HG03439 (cell line): ENCODE measurements at regions not wholly inside any gene's neighbourhood (a gene's known extent, or its start where the extent isn't known, plus 50 kb on each side); places are given as distances from the start of the nearest gene placed in this dataset.

Source experiments
- ATAC-seq: cut with Tn5 transposase; IDR thresholded peaks from one replicate; pipeline ENCODE4 v1.9.1; 2021; ENCODE audit warnings: mild to moderate bottlenecking, moderate library complexity; ENCODE audit not compliant: unreplicated experiment

DNA sequence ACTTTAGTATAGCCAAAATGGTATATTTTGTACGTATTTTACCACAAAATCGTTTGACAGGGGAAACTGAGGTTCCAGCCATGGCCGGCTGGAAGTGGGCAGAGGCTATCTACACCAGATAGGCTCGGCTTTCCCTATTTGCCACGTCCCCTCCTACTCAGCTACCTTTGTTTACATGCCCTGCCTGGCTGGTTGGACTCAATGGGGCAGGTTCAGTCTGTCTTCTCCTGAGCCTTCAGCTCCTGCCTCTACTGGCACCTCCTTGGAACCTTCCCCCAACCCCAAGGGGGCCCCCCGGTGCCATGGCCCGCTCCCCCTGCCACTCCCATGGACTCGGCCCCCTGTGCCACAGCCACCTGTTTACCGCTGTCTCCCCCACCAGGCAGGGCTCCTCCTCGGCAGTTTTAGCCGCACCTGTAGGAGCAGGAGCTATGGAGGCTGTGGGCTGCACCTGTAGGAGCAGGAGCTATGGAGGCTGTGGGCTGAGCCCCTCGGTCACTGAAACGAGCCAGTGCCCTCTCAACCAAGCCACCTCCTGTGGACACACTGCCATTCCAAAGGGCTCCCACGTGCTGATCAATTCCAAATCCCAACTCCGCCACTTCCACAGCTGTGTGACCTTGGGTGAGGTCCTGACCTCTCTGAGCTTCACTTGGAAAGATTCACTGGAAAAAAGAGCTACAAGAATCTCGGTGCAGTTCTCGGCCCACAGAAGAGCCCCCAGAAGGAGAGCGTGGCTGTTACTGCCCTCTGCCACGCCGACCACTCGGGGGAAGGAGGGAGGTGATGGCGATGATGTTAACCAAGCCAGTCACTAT lies 62.2 kb downstream of the NCOR2 start:
- ATAC-seq, result no peak

DNA sequence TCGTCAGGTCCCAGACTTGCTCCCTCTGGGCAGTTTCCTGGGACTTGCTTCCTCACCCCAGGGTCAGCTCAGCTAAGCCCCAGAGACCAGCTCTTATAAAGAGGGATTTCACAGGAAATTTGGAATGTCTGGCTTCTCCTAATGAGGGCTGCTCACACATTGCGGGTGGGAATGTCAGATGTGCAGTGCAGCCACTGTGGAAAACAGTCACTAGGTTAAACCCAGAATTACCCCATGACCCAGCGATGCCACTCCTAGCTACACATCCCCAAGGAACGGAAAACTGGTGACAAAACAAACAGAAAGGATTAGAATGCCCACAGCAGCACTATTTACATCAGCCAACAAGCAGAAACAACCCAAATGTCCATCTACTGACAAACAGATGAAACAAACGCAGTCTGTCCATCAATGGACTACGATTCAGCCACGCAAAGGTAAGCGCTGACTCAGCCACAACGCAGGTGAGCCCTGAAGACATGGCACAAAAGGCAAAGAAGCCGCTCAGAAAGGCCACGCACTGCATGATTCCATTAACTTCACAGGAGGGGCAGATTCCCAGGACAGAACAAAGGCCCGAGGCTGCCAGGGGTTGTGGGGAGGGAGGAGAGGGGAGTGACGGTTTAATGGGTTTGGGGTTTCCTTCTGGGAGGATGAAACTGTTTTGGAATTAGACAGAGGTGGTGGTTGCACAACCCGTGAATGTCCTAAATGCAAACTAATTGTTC lies 63.0 kb downstream of the NCOR2 start:
- ATAC-seq, result no peak

DNA sequence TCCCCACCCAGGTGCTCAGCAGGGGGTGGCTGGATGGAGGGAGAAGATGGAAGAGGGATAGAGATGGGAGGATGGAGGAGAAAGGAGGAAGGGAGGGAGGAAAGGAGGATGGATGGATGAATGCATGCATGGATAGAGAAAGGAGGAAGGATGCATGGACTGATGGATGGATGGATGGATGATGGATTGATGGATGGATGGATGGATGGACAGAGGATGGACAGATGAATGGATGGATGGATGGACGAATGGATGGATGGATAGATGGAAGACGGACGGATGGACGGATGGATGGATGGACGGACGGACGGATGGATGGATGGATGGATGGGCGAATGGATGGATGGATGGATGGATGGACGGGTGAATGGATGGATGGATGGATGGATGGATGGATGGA lies 64.1 kb downstream of the NCOR2 start:
- no peak for ATAC-seq

DNA sequence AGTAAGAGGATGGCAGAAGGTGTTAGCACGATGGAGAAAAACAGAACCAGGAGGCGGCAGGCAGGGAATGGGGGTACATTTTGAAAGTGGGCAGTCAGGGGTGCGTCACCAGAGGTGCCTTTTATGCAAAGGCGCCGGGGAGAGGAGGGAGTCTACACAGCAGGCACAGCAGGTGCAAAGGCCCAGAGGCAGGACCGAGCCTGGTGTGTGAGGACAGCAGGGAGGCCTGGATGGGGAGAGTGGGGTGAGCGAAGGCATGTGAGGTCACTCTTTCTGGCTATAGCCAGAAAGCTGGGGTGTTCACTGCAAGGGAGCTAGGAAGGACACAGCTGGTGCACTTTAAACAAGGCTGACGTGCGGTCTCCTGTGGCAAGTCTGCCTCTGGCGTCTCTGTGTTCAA lies 65.0 kb downstream of the NCOR2 start:
- ATAC-seq, result no peak

DNA sequence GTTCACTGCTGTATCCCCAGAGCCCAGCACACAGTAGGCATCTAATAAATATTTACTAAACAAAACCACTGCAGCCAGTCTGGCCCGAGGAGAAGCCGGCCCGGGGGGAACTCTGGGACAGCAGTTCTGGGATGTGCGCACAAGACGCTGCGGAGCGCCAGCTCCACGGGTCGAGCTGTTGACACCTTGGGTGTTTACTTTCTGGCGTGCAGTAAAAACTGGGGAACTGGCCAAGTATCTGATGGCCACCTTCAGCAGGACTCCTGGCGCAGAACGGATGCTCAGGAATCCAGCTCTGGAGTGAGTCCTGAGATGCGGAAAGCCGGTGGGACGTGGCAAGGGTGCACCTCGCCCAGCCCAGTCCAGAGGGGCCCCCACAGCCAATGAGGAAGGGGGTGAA lies 65.6 kb downstream of the NCOR2 start:
- ATAC-seq, result no peak

DNA sequence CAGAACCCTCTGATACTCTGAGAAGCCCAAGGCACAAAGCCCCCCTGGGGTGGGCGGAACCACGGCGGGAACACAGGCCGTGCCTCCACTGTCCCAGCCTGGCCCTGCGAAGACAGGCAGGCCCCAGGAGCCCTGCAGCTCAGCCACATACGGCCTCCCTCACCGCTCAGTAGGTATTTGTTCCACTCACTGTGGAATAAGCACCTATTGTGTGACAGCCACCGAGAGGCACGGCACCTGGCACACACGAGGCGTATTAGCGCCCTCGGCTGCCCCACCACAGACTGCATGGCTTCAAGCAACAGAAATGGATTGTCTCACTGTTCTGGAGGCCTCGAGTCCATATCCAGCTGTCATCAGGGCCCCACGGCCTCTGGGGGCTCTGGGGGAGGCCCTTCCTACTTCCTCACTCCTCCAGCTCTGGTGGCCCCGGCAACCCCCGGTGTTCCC lies 66.3 kb downstream of the NCOR2 start:
- ATAC-seq, result no peak

DNA sequence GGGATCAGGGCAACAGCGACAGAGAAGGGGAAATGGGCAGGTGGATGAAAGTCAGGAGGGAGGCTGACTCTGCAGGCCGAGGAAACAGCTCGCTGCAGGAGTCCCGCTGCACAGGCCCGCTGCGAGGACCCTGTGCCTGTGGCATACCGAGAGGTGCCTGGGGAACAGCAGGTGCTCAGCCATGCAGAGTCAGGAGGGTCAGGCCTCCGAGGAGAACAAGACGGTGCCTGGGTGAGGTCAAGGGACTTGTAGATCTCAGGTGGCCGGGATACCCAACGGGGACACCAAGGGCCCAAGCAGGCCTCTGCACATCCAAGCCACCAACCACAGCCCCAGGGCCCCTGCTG lies 67.5 kb downstream of the NCOR2 start:
- no peak for ATAC-seq

DNA sequence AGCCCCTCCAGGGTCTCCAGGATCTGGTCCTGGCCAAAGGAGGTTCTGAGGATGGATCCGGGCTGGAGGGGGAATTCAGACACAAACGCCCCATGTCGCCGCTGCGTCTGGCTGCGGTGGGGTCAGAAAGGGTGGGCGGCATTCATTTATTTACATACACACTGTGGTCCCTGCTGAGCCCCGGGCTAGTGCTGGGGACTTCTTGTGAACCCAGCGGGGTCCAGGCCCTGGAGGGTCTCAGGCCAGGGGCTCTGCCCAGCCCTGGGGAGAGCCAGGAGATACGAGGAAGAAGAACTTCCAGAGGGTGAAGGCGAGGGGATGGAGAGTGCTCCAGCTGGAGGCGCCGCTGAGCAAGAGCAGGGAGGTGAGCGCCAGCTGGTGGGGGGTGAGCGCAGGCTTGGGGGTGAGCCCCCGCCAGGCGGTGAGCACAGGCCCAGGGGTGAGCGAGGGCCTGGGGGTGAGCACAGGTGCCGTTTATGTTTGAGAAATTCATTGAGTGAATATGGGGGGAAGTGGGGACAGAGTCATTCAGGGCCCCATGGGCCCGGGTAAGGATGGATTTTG lies 68.1 kb downstream of the NCOR2 start:
- ATAC-seq, result no peak

DNA sequence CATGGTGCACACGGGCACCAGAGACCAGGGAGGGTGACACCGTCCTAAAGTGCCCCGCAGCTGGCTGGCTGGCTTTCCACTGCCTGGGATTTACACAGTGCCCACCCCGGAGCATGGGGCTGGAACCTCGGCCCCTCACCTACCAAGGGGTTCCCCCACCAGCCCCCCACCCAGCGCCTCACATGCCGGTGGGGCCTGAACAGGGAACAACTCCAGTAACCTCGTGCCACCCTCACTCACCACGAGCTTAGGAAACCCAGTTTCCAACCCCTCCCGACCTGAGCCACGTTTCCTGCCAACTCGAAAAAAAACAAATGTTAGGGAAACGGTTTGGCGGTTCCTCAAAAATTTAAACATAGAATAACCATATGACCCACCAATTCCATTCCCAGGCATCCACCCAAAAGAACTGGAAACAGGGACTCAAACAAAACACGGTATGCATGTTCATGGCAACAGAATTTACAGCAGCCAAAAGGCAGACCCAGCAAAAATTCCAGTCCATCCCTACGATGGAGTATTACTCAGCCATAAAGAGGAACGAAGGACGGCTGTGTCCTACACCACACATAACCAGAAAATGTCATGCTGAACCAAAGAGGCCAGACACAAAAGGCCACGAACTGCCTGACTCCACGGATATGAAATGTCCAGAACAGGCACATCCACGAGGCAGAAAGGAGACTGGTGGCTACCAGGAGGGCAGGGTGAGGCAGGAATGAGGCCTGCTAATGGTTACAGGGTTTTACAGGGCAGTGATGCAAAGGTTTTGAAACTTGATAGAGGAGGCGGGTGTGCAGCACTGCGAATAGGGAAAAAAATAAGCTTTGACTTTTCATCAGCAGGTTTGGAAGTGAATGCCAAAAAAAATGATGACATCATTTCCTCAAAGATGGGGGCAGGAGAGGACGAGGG lies 68.9 kb downstream of the NCOR2 start:
- no peak for ATAC-seq

DNA sequence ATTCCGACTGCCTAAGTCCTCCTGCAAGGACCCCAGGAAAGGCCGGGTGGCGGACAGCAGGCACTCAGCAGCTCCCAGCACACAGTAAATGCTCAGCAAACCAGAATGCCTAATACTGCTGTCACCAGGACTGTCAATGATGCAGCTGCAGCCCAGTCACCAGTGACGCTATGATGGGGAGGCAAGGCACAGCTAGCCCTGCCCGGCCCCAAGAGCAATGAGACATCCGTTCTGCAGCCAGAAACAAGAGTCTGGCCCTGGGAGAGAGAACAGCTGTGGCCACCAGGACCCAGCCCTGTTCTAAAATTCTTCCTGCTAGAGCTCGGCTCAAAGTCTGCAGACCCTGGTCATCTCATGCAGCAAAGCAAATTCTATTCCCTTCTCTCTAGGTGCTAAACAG lies 69.8 kb downstream of the NCOR2 start:
- no peak for ATAC-seq

DNA sequence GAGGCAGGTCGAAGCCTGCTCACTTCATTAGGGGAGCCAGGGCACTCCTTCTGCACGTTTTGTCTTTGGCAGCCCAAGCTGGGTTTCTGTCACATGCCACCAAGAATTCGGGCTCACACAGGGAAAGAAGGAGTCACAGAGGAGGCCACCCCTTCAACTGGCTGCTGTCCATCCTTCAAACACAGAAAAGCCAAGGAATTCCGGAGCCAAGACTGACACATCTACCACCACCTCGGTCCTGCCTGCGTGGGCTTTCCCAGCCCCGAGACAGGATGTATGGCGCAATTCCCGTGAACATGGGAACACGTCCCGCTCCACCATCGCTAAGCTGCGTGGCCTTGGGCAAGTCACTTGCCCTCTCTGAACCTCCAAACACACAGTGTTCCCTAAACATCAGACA lies 70.4 kb downstream of the NCOR2 start:
- no peak for ATAC-seq

DNA sequence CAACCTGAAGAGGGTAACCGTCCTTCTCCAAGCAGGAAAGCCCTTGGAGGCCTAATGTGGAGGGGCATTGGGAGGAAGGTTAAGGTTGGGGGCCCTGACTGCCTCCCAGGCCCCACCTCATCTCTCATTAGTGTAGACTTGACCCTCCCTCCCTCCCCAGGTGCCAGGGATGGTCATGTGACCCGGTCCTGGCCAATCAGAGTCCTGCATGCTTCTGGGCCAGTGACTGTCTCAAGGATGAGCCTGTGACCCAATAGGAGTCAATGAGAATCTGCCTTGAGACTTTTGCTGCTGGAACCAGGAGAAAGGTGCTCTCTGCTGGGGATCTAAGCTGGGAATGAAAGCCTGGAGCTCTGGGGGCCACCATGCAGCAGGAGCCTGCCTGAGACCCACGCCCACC lies 70.8 kb downstream of the NCOR2 start:
- ATAC-seq, result no peak

DNA sequence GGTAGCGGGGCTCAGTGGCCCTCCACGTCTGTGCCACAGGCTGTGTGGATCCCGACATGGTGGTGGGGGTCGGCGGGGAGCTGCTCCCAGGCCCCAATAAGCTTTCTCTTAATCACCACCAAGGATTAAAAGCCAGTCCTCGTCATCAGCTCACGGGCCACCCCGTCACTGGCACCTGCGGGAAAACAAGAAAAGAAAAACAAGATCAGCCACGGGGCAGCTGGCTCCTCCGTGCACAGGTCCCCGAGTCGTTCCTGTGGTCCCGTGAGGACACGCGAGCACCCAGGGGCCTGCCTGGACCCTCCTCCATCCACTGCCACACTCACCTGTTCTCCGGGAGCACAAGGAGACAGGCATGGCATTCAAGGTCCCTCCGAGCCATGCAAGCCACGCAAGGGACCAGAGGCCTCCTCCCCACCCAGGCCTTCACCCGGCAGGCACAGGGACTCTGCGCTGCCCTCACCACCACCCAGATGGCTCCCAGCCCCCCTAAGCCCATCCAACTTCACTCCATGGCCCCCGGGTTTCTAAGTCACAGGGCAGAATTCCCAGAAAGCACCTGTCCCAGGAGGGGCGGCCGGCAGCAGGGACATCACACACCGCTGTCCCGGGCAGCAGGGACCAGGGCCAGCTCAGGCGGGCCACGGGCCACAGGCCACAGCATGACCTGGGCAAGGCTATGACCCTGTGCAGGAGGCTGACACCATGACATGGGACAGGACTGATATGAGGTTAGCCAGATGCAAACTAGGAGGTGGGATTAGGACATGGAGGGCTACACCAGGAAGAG lies 72.0 kb downstream of the NCOR2 start:
- no peak for ATAC-seq

DNA sequence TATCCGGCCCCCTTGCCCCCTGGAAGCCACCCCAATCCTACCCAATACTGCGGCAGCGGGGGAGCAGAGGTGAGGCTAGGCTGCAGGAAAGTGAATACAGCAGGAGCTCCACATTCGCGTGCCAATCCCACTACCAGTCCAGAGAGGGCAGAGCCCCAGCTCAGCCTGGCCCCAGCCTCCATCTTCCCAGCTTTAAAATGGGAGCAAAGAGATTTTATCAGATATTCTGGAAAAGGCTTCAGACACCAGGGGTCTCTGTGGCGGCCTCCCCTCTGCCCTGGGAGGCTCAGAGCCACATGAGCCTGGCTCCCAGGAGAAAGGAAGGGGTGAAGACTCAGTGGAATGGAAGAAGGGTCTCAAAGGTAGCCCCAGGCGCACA lies 72.7 kb downstream of the NCOR2 start:
- no peak for ATAC-seq

DNA sequence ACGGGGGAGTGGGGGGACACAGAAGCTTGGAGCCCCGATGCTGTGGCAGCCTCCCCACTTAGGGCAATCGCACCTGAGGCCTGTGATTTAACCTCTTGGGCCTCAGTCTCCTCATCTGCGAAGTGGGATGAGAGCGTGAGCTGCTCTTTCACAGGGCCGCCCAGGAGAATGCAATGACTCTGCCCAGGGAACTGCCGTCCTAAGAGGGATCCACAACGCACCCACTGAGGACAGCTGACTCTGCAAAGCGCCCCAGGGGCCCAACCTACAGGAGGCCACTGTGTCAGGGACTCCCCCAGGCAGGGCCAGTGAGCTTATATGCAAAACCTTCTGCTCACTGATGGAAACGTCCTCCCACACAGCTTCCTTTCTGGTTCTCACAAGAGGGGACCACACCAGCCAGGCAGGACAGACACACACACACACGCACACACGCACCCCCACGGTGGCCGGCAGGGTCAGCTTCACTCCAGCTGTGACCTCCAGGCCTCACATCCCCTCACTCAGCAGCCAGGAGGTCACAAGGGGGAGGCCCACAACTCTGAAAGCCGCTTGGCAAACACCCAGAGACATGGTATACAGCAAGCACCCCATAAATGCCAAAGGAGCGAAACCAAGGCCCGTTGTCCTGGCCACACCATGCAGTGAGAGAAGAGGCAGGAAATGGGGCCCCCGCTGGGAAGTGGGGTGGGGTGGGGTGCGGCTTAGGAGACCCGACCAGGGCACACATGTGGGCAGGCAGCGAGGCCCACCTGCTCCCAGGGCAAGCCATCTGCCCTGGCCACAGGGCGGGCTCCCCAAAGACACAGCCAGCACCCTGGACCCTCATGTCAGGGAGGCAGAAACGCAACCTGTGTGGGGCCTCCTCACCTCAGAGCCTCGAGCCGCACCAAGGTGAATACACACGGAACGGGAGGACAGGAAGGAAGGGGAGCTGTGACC lies 73.3 kb downstream of the NCOR2 start:
- ATAC-seq, result peak; percentile 90

DNA sequence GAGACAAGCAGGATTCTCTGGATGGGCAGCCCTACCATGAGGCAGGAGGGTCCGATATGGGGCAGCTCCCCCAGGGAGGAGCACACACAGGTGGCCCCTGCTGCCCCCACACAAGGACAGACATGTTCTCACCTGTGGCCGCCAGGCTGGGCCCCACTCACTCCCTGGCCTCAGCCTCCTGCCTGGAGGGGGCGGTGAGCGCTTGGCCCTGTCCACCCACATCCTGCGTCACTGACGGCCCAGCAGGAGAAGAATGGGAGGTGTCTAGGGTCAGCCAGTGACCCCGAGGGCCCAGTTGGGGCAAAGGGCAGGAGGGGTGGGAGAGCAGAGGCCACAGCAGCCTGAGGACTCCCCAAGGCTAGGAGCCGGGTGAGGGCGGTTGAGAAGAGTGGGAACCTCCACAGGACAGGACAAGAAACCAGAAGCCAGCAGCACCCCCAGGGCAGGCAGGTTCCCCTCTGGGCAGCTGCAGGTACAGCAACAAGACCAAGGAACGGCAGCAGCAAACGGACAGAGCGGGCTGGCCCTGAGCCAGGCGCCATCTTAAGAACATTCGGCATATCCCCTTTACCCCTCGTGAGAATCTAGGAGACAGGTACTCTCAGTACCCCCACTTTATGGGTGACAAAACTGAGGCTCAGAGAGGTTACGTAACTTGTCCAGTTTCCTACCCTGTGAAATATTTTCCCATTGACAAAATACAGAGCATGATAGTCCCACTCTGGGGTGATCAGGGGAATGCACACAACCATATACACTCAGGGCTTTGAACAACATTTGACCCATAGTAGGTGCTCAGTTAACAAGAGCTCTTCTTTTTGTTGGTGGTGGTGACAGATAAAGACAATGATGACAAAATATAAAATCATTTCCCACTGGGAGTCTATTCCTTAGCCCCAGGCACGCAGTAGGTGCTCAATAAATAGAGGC lies 74.3 kb downstream of the NCOR2 start:
- no peak for ATAC-seq

DNA sequence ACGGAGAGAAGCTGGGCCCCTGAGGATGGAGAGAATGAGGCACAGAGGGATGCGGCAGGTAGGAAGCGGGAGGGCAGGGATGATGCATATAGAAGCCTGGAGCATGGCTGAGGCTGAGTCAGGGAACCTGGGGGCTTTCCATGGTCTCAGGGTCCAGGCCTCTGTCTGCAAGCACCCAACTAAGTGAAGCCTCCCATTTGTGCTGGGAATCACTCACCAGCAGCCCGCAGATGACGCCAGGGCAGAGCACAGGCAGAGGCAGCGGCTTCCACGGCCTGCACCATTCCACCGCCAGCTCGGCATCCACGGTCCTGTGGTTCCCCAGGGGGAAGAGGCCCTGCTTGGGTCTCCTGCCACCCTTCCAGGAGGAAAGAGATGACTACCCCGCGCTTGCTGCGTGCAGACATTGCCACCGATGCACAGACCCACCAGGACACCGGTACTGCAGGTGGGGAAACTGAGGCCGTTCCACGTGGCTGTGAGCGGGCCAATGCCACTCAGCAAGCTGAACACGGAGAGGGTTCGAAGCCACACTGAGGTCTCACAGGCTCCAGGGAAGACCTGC lies 75.5 kb downstream of the NCOR2 start:
- ATAC-seq, result no peak

DNA sequence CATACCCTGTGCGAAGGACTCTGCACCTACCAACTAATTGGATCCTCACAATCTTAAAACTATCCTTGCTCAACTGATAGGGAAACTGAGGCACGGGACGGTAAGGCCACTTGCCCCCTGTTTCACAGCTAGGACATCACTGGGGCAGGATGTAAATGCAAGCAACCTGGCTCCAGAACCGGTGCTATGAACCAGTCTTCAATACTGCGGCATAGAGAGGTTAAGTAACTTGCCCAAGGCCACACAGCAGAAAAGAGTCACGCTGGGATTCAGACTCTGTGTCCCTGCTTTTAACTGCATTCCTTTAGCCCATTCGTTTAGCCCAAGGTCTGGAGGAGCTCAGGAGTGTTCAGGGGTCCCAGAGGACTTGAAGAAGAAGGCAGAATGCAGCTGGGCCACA lies 76.1 kb downstream of the NCOR2 start:
- ATAC-seq, result no peak
